ENCODE measurements at regions not wholly inside any gene's neighbourhood (a gene's known extent, or its start where the extent isn't known, plus 50 kb on each side); places are given as distances from the start of the nearest gene placed in this dataset.

DNA sequence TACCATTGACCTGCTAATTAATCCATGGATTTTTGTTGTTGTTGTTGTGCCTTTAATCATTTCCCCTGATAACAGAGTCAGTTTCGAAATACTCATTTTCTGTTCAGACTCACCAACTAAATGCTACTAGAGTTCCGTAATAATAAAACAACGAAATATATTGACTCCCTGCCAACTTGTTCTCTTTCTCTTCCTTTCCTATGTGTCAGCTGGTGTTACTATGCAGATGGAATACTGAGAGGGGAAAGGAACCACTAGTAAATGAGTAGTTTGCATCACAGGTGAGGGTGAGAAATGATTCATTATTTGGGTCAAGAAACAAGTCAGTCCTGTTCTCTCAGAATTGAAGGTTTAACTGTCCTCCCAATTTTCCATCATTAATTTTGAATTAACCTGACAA, 1027.3 kb downstream of the TUSC7 start:
- DNase-seq (ENCODE audit: low read depth in 1 of 2, low spot score in 1 of 2), result no peak

GRCh38 chr3:117743993-117744392, 1034.4 kb downstream of the TUSC7 start:
- DNase-seq (ENCODE audit: low read depth in 1 of 2, low spot score in 1 of 2), result no peak

- DNase-seq (ENCODE audit: low read depth in 1 of 2, low spot score in 1 of 2), result no peak
These were observed 1035.4 kb downstream of the TUSC7 start for GRCh38 chr3:117744935-117745334.

- no peak for DNase-seq (ENCODE audit: low read depth in 1 of 2, low spot score in 1 of 2)
These were observed 1035.9 kb downstream of the TUSC7 start for GRCh38 chr3:117745516-117745915.

DNA sequence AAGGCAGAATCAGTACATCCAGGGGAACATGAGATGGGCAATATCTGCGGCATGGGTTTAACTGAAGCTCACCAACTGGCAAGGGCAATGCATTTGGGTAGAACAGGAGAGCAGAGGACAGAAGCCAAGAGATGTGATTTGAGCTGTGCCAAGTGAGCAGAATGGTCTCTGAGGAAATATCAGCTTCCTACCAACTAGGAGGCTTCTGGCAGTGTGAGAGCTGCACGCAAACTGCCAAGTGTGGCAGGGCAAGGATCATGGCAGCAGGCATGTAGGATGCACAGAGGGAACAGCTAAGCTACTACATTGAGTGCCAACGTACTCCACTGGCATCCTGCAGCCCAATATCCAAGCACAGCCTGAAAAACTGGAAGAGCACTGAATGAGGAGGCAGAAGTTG, 1036.5 kb downstream of the TUSC7 start:
- DNase-seq (ENCODE audit: low read depth in 1 of 2, low spot score in 1 of 2), result no peak

GRCh38 chr3:117748131-117748530, 1038.6 kb downstream of the TUSC7 start:
- DNase-seq (ENCODE audit: low read depth in 1 of 2, low spot score in 1 of 2), result no peak

DNA sequence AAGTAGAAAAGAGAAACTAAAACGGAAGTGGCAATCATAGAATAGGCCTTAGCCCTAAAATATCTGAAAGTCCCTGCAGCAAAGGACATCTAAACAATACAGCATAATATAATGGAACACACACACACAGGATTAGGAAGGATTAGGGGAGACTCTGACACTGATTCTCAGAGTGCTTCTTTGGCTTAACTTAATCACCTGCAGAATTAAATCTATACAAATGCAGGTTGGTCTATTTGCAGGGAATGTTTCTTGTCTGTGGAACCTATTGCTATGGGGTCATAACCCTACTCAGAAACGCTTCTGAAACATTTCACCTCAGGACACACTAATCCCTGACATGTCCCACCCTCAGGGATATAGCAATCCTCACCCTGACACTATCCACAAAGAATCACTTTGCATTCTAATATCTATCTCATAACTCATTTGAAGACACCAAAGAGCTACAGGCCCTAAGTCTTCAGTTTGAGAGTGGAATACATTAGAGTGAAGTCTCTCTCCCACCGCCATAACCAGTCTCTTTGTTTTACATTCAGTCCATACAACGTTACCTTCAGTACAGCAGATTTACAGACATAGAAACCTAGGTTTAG, 1041.2 kb downstream of the TUSC7 start:
- no peak for DNase-seq (ENCODE audit: low read depth in 1 of 2, low spot score in 1 of 2)

DNA sequence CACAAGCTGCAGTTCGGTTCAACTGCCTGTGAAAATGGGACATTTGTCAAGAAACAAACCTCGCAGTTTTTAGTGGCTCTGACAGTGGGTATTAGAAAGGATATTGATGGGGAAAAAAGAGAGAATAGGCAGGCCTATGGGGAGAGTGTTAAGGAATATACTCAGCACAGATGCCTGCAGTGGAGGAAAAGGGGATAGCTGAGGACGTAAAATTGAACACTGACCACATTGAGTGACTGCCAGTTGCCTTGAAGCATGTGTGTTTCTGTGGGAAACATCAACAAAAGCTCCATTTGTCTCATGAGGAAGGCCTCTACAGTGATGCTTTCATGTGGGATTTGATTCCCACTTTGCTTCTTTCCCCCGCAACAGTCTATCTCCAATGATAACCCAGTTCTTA, 1042.1 kb downstream of the TUSC7 start:
- DNase-seq (ENCODE audit: low read depth in 1 of 2, low spot score in 1 of 2), result no peak

- DNase-seq (ENCODE audit: low read depth in 1 of 2, low spot score in 1 of 2), result no peak
These were observed 1043.6 kb downstream of the TUSC7 start for GRCh38 chr3:117752984-117753717.

GRCh38 chr3:117754058-117754457, 1044.5 kb downstream of the TUSC7 start:
- no peak for DNase-seq (ENCODE audit: low read depth in 1 of 2, low spot score in 1 of 2)

DNA sequence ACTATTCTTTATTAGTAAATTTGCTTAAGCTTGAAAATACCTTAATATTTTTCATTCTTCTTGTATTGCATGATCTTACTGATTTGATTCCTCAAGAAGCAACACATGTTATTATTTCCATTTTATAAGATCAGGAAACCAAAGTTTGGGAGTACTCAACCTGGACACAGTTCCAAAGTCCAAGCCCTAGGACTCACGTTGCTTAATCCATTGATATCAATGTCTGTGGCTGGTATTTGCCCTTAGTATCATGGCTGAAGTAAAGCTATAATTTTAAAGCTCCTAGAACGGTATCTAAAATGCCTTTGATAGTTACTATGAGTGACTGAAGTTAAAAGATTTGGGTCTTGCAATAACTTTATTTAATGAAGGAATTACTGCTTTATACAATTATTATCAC, 1045.3 kb downstream of the TUSC7 start:
- no peak for DNase-seq (ENCODE audit: low read depth in 1 of 2, low spot score in 1 of 2)

- no peak for DNase-seq (ENCODE audit: low read depth in 1 of 2, low spot score in 1 of 2)
These were observed 1047.0 kb downstream of the TUSC7 start for GRCh38 chr3:117756563-117756962.

DNA sequence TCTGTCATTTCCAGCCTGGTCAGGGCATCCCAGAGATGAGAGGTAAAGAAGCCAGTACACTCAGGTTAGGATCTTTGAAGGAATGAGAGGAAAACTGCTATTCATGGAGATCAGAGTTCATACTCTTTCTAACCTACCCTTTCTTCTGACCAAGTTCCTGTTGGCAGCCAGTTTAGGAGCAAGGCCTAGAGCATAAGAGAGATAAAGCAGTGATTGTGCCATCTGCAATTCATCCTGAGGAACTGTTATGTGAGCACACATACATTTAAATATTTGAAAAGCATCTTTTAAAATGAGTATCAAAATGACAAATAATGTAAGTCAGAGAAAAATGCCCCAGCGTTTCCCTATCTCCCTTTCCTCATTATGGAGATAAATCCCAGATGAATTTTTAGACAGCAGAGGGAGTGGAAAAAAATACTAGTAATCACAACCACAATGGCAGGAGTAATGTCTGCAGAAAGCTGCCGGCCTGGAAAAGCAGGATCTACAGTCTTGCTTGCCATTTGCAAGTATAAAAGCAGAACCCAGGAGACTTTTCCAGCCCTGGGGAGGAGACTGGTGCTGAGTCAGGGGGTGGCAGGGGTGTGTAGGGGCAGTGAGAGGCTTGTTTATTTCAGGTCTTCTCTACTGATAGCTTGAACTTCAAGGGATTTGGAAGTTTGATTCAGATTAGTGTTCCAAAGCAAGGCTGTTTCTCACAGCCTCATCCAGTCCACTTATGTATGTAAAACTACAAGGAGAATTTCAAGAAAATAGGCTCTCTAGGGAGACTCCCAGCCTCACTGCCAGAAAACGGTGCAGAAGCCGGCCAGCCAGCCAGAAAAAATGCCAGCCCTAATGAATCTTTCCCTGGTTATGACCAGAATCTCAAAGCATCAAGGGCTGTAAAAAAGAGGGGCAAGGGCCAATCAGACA, 1052.4 kb downstream of the TUSC7 start:
- no peak for DNase-seq (ENCODE audit: low read depth in 1 of 2, low spot score in 1 of 2)

DNA sequence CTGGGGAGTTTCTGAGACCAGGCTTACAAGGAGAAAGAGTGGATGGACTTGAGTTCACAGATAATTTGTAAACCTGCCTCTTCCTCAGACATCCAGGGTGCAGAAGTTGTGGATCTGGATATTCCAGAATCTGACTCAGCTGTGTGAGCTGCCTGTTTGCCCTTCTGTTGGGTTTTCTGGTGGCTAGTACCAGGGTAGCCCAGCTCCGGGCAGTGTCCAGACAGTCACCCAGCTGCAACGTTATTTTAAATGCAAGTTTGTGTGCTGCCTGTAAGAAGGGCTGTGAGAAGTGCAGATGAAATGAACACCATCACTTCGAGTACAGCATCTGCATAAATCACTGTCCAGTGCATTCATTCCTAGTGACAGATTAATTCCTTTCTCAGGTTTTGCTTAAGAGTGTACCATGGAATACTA, 1053.0 kb downstream of the TUSC7 start:
- DNase-seq (ENCODE audit: low read depth in 1 of 2, low spot score in 1 of 2), result no peak

GRCh38 chr3:117763561-117763960, 1054.0 kb downstream of the TUSC7 start:
- no peak for DNase-seq (ENCODE audit: low read depth in 1 of 2, low spot score in 1 of 2)

DNA sequence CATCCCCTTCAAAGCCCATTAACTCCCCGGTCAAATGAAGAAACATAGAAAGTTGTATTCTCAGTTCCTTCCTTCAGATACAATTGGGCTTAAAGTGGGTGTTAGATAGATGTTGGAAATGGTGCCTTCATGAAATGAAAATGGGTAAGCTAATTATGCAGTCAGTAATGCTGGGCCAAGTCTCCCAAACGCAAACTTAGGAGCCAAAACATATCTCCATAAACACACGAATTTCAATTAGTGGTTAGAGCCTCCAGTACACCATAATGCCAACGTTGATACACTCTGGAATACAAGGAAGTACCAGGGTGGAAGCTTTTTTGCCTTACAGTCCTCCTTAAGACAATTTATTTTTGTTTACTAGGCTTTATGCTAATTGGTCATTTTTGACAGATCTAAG, 1059.0 kb downstream of the TUSC7 start:
- DNase-seq (ENCODE audit: low read depth in 1 of 2, low spot score in 1 of 2), result no peak

- no peak for DNase-seq (ENCODE audit: low read depth in 1 of 2, low spot score in 1 of 2)
These were observed 1064.6 kb downstream of the TUSC7 start for GRCh38 chr3:117774130-117774529.

GRCh38 chr3:117786349-117786748, 1076.8 kb downstream of the TUSC7 start:
- no peak for DNase-seq (ENCODE audit: low read depth in 1 of 2, low spot score in 1 of 2)

GRCh38 chr3:117788061-117788460, 1078.5 kb downstream of the TUSC7 start:
- DNase-seq (ENCODE audit: low read depth in 1 of 2, low spot score in 1 of 2), result no peak

- DNase-seq (ENCODE audit: low read depth in 1 of 2, low spot score in 1 of 2), result no peak
These were observed 1078.9 kb downstream of the TUSC7 start for GRCh38 chr3:117788506-117788905.

GRCh38 chr3:117790235-117790987, 1080.8 kb downstream of the TUSC7 start:
- no peak for DNase-seq (ENCODE audit: low read depth in 1 of 2, low spot score in 1 of 2)

Data from activated CD4-positive, alpha-beta T cell treated with anti-CD3 and anti-CD28 coated beads, Interleukin-2, amount 50 U/mL, for 24 hours (primary cell).